Neural crest cell (in vitro differentiated cells): ENCODE measurements at regions not wholly inside any gene's neighbourhood (a gene's known extent, or its start where the extent isn't known, plus 50 kb on each side); places are given as distances from the start of the nearest gene placed in this dataset.

Experiments used
- DNase-seq: peaks from one replicate; pipeline ENCODE4 v3.0.0; 2021; ENCODE audit warnings: low read depth, mixed read lengths, low spot score
- H3K27ac Mint-ChIP-seq: one replicate; pipeline ENCODE4 v1.8.0; 2021; ENCODE audit warnings: mild to moderate bottlenecking, mixed read lengths; ENCODE audit not compliant: unreplicated experiment
- H3K27me3 Mint-ChIP-seq: 2 replicates; pipeline ENCODE4 v1.8.0; 2021; ENCODE audit warnings: low read depth, mild to moderate bottlenecking, mixed read lengths
- H3K36me3 Mint-ChIP-seq: 2 replicates; pipeline ENCODE4 v1.8.0; 2021; ENCODE audit warnings: low read depth, mild to moderate bottlenecking, mixed read lengths
- H3K4me1 Mint-ChIP-seq: 2 replicates; pipeline ENCODE4 v1.8.0; 2021; ENCODE audit warnings: mixed read lengths
- H3K4me3 Mint-ChIP-seq: one replicate; pipeline ENCODE4 v1.8.0; 2021; ENCODE audit warnings: mild to moderate bottlenecking, mixed read lengths
- H3K9me3 Mint-ChIP-seq: 2 replicates; pipeline ENCODE4 v1.8.0; 2021; ENCODE audit warnings: mixed read lengths
- CTCF ChIP-seq: fragments of 200-600 bp; sonication (generic); conservative IDR thresholded peaks from 2 replicates; pipeline ENCODE4 v1.5.0; 2021; ENCODE audit warnings: antibody characterized with exemption, mild to moderate bottlenecking

DNA sequence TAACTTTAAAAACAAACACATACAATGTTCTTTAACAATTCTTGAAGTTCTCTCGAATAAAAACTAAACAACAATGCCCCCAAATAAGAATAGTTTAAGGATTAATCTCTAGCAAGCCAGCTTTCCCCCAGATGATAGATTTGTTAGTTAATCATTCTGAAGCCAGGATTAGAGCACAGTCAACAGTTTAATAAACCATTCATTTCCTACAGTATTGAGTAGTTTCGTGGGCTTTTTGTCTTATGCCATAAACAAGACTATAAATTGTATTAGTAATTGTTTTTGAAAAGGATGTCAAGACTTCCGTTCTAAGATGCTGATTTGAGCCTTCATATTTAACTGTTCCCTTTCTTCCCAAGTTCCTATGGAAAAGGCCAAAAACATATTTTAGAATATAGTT is 136.6 kb downstream of the PIK3R1 start:
- peaks cover 9% of the 10 kb centered on the region for H3K9me3 Mint-ChIP-seq
- no peak overlapping the region for H3K4me3 Mint-ChIP-seq
- peaks cover 20% of the 10 kb centered on the region for H3K4me1 Mint-ChIP-seq
- no peak for DNase-seq
- H3K27me3 Mint-ChIP-seq = no peaks in the 10 kb centered on the region
- no peak overlapping the region for H3K27ac Mint-ChIP-seq
- H3K36me3 Mint-ChIP-seq = no peaks in the 10 kb centered on the region
- TF ChIP-seq CTCF = no peak

- DNase-seq = no peak
- Mint-ChIP-seq H3K36me3 (no peaks in the 10 kb centered on the region), H3K27me3 (no peaks in the 10 kb centered on the region), H3K4me1 (peaks cover 33% of the 10 kb centered on the region), H3K4me3 (no peak overlapping the region), H3K27ac (peak overlapping the region; percentile 15), H3K9me3 (peaks cover 2% of the 10 kb centered on the region)
- TF ChIP-seq CTCF = no peak
Measured at GRCh38 chr5:68353605-68354004, 138.0 kb downstream of the PIK3R1 start.

GRCh38 chr5:68354315-68354714 is 138.8 kb downstream of the PIK3R1 start:
- no peak overlapping the region for H3K4me3 Mint-ChIP-seq
- no peaks in the 10 kb centered on the region for H3K27me3 Mint-ChIP-seq
- H3K4me1 Mint-ChIP-seq = peaks cover 33% of the 10 kb centered on the region
- no peak overlapping the region for H3K27ac Mint-ChIP-seq
- H3K36me3 Mint-ChIP-seq = no peaks in the 10 kb centered on the region
- TF ChIP-seq CTCF = no peak
- H3K9me3 Mint-ChIP-seq = peaks cover under 1% of the 10 kb centered on the region
- DNase-seq = no peak

GRCh38 chr5:68356216-68356615 is 140.7 kb downstream of the PIK3R1 start:
- Mint-ChIP-seq H3K4me3 (no peak overlapping the region), H3K27me3 (no peaks in the 10 kb centered on the region), H3K27ac (no peak overlapping the region), H3K9me3 (no peaks in the 10 kb centered on the region), H3K4me1 (peaks cover 38% of the 10 kb centered on the region), H3K36me3 (no peaks in the 10 kb centered on the region)
- DNase-seq = no peak
- no peak for TF ChIP-seq CTCF

- Mint-ChIP-seq H3K27ac (no peak overlapping the region), H3K4me1 (peaks cover 38% of the 10 kb centered on the region), H3K4me3 (no peak overlapping the region), H3K27me3 (no peaks in the 10 kb centered on the region), H3K36me3 (no peaks in the 10 kb centered on the region), H3K9me3 (no peaks in the 10 kb centered on the region)
- TF ChIP-seq CTCF = no peak
- DNase-seq = no peak
Measured at GRCh38 chr5:68356623-68357022, 141.1 kb downstream of the PIK3R1 start.

DNA sequence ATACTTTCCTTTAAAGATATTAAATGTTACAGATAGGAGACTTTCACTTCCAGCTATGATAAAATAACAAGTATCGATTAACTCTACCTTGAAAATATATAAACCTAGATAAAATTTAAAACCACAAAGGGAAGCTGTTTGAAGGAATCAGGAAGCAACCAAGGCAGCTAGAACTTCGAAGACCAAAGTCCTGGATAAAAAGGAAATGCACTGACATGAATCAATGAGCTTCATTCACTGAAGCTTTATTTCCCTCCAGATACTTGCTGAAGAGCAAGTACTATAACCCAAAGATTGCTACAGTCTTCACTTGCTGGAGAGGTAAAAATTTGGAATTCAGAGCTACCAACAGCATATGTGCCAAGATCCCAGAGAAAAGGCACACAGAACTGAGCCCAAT is 144.1 kb downstream of the PIK3R1 start:
- Mint-ChIP-seq H3K36me3 (peaks cover 3% of the 10 kb centered on the region), H3K27ac (no peak overlapping the region), H3K4me1 (peaks cover 25% of the 10 kb centered on the region), H3K9me3 (peaks cover 3% of the 10 kb centered on the region), H3K27me3 (no peaks in the 10 kb centered on the region), H3K4me3 (no peak overlapping the region)
- DNase-seq = no peak
- no peak for TF ChIP-seq CTCF
